ELF-1 (cell line): ENCODE measurements at regions not wholly inside any gene's neighbourhood (a gene's known extent, or its start where the extent isn't known, plus 50 kb on each side); places are given as distances from the start of the nearest gene placed in this dataset.

Experiments
- DNase-seq: peaks from one replicate; pipeline ENCODE4 v3.0.0-alpha.2; 2016; ENCODE audit warnings: low read depth, low spot score

DNA sequence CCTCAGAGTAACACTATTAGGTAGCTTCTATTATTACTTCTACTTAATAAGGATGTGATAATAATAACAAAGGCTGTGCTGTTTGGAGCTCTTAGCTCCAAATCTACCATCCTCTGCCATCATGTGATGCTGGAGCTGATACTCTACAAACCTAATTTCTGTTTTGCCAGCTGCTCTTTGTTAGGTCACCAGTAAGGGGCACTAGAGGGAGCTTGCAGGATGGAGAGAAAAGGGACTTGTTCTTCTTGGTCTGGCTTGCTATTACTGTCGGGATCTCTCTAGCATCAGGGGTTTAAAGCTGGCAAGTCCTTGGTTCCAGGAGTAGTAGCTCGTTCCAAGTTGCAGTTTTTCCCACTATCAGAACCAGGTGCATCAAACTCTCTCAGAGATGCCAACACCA is 194.9 kb upstream of the KBTBD8 start:
- peak; percentile 42 for DNase-seq

DNA sequence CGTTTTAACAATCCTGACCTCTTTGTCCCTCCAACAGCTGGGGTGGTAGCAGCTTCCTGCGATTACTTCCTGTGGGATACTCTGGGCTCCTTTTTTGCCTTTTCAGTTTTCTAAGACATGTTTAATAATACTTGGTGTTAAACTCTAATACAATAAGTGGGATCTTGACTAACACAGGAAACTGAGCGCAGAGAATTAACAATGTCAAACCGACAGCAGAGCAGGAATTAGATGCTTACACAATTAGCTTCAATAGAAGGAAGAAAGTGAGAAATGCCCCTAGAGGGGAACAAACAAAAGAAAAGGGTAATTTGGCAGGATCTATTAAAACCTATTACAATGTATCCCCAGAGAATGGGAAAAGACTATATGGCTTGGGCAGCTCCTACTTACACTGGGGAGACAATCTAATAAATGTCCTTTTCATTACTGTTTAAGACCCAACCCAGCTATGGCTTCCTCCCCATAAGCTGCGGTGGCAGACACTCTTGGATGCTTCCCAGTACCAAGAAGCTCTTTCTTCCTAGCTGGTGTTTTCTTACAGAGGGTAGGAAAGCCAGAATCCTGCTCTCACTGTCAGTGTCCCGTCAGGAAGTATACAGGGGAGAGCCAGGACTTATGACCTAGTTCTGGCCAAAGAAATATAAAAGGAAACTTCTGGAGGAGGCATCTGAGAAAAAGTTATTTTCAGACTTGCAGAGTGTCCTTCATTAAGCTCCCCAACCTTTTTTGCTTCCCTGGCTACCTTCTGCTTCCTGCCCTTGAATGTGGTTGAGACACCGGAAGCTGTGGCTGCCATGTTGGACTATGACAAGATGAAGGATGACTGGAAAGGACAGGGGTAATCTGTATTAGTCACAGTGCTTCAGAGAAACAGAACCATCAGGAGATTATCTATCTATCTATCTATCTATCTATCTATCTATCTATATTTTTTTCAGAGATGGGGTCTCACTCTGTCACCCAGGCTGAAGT is 194.1 kb upstream of the KBTBD8 start:
- DNase-seq, result no peak

DNA sequence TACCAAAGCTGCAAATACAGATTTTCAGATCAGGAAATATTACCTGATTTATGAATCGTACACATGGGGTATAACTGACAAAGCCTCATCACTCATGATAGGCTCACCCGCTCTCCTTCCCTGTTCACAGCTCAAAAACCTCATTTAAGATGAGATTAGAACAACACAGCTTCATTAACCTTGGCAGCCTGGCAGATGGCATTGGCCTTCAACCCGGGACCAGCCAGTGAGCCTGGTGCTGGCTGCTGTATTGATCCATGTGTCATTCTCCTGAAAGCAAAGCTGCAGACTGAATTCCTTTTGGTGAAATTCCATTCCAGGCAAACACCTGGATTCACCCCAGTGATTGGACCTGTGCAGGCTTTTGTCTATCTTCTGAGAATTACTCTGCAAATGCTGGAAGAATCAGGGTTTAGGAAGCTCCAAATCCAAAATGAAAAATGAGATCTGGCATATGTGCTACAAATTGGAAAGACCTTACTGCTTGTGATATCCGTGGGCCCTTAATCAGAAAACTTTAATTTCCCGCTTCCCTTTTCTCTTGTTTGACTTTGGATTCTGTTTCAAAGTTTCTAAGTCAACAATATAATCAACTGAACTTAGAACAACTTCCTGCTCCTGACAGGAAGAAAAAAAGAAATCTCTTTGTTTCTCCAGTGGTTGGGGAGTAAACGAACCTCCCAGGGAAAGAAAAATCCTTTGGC is 189.1 kb upstream of the KBTBD8 start:
- no peak for DNase-seq

- DNase-seq, result no peak
Observed at GRCh38 chr3:66809595-66809958, 188.5 kb upstream of the KBTBD8 start.

- DNase-seq, result no peak
Observed at GRCh38 chr3:66812136-66812535, 186.0 kb upstream of the KBTBD8 start.

GRCh38 chr3:66812741-66813140 is 185.4 kb upstream of the KBTBD8 start:
- no peak for DNase-seq

DNA sequence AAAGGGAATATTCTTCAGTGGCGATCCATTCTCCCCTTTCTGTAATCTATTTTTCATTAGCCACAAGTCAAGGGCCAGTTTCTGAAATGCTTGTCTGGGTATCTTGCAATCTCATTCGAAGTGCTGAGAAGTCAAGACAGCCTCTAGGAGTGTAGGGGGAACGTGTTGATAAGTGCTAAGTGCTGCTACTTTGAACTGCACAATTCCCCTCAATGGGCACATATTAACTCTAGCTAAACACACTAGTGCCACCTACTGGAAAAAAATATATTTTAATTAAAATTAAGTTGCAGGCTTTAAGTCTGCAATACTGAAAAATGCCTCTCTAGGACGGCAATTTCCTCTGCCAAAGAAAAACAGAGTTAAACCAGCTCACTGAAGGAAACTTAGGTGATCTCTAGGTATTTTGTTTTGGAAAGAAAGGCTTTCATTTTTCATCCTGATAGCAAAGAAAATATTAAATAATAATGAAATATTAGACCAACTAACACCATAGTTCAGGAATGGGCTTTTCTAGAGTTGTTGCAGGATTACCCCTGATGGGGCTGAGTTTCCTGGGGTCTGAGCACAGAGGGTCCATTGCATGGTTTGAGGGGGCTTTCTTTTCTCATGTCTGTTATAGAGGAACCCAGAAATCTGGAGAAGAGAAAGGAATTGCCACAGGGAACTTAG is 181.9 kb upstream of the KBTBD8 start:
- DNase-seq, result peak; percentile 30

DNA sequence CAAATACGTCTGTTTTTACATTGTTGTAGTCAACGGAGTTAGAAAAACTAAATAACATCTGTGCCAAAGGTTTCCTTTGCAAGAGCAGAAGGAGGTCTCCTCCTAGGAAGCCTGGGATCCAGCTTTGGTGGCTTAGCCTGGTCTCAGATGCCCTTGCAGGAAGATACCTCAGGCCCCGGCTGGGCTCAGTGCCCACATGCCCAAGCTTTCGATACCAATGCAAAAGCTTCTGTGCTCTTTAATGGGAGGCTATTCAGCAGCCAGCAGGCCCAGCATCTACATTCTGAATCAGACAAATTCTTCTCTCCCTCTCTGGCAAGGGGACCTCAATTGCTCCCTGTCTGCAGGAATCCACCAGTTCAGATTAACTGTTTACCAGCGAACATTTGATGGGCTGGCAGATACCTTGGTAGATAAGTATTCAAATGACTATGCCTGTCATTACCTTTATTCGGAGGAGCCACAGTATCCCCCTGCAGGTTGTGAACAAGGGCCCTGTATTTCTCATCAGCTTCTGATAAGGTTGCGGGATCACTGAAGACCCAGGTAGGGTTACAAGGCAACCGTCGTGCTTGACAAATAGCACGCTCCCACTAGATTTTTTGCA is 180.1 kb upstream of the KBTBD8 start:
- no peak for DNase-seq

GRCh38 chr3:66819993-66820501 is 178.1 kb upstream of the KBTBD8 start:
- no peak for DNase-seq

- DNase-seq, result peak; percentile 79
Observed at GRCh38 chr3:66822186-66823008, 175.7 kb upstream of the KBTBD8 start.

- no peak for DNase-seq
Observed at GRCh38 chr3:66823009-66823397, 175.1 kb upstream of the KBTBD8 start.

GRCh38 chr3:66823532-66823931 is 174.6 kb upstream of the KBTBD8 start:
- no peak for DNase-seq

GRCh38 chr3:66825375-66825774 is 172.7 kb upstream of the KBTBD8 start:
- DNase-seq, result no peak

GRCh38 chr3:66827726-66828125 is 170.4 kb upstream of the KBTBD8 start:
- DNase-seq, result no peak

- no peak for DNase-seq
Observed at GRCh38 chr3:66828303-66828702, 169.8 kb upstream of the KBTBD8 start.

DNA sequence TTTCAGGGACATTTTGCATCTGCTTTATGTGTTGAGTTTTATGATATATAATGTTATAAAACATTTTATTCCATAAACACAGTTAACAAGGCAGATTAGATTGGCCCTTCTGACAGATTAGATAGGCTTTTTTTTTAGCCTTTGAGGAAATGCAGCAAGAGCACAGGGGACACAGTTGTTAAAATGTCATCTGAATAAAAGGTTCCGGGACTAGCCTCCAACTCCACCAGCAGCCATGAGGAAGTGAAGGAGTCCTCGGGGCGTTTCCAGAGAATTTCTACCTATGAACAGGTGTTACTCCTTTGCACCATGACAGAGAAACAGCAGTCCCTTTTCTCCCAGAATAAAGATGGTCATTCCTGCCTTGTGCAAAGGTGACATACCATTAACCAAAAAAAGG is 167.8 kb upstream of the KBTBD8 start:
- DNase-seq, result no peak

DNA sequence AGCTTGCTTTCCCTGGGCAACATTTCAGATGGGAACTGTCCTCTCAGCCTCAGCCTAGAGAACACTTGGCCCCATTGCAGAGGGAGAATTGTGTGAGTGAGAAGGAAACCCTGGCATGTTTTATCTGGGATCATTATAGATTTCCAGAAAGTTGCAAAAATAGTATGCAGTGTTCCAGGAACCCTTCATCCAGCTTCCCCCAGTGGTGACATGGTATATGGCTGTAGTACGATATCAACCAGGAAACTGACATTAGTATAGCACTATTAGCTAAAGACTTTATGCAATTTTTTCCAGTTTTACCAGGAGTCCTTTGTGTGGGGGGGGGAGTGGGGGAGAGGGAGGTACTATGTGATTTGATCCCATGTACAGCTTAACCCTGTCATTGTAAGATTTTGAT is 166.2 kb upstream of the KBTBD8 start:
- no peak for DNase-seq

GRCh38 chr3:66836363-66837152 is 161.5 kb upstream of the KBTBD8 start:
- DNase-seq, result no peak

- no peak for DNase-seq
Observed at GRCh38 chr3:66838704-66839103, 159.4 kb upstream of the KBTBD8 start.

DNA sequence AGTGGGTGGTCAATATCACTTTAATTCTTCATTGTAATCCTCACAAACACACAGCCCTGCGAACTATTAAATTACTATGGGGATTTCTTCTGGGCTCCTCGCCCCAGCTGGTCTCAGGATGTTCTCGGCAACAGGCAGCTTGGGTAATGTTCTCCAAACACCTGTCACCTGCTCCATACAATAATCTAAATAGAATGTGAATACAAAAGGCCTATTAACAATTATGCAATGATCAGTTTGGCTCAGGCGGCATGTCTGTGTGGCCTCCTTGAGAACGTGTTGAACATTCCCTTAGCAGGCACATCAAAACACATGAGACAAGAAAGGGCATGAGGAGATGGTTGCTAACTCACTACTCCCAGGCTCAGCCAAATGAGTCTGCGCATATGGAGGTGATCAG is 158.6 kb upstream of the KBTBD8 start:
- no peak for DNase-seq
